GM20000 (cell line): ENCODE measurements at regions not wholly inside any gene's neighbourhood (a gene's known extent, or its start where the extent isn't known, plus 50 kb on each side); places are given as distances from the start of the nearest gene placed in this dataset.
"Not testable (repeated sequence)": the region's sequence is repeated elsewhere in the genome, so short reads cannot be mapped to it uniquely, and the experiment has no call there.

Experiments
- DNase-seq: peaks from one replicate; pipeline ENCODE4 v3.0.0; 2012; ENCODE audit warnings: low spot score
- TF ChIP-seq, protein P1 (sequence below): IDR thresholded peaks from 2 replicates; pipeline ENCODE4 v1.5.1; 2012; ENCODE audit warnings: mild to moderate bottlenecking, control low read depth; ENCODE audit errors: extremely low read depth, missing control alignments

DNA sequence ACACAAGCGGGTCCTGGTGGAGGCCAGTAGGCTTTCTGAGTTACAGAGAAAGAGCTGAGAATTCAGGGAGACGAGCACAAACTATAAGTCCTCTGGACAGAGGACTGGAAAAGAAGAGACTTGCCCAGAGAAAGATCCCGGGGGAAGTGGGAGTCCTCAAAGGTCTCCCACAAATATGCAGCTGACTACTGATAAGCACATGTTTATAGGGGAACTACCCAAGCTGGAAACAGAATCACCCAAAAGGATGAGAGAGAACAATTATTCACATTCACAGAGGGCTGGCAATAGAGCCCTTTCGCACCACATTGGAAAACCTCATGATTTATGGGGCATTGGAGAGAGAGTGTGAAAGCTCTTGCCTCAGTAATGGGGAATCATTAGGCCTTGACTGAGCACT, 337.6 kb downstream of the IRS1 start:
- no peak for DNase-seq
- TF ChIP-seq, protein P1, sequence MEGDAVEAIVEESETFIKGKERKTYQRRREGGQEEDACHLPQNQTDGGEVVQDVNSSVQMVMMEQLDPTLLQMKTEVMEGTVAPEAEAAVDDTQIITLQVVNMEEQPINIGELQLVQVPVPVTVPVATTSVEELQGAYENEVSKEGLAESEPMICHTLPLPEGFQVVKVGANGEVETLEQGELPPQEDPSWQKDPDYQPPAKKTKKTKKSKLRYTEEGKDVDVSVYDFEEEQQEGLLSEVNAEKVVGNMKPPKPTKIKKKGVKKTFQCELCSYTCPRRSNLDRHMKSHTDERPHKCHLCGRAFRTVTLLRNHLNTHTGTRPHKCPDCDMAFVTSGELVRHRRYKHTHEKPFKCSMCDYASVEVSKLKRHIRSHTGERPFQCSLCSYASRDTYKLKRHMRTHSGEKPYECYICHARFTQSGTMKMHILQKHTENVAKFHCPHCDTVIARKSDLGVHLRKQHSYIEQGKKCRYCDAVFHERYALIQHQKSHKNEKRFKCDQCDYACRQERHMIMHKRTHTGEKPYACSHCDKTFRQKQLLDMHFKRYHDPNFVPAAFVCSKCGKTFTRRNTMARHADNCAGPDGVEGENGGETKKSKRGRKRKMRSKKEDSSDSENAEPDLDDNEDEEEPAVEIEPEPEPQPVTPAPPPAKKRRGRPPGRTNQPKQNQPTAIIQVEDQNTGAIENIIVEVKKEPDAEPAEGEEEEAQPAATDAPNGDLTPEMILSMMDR, result no peak

DNA sequence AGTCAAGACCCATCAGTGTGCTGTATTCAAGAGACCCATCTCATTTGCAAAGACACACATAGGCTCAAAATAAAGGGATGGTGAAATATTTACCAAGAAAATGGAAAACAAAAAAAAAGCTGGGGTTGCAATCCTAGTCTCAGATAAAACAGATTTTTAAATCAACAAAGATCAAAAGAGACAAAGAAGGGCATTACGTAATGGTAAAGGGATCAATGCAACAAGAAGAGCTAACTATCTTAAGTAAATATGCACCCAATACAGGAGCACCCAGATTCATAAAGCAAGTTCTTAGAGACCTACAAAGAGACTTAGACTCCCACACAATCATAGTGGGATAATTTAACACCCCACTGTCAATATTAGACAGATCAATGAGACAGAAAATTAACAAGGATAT, 343.5 kb downstream of the IRS1 start:
- DNase-seq, result not testable (repeated sequence)

DNA sequence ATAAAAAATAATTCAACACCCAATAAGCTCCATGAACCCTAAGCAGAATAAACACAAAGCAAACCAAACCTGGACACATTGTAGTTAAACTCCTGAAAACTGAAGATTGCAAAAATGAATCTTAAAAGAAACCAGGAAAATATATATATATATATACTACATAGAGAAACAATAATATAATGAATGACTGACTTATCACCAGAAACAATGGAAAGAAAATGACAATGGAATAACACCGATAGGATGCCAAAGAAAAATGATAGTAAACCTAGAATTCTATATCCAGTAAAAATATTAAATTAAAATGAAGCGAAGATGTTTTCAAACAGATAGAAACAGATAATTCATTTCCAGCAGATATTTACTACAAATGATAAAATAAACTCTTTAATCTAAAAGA, 346.9 kb downstream of the IRS1 start:
- no peak for DNase-seq
- TF ChIP-seq, protein P1, result no peak

DNA sequence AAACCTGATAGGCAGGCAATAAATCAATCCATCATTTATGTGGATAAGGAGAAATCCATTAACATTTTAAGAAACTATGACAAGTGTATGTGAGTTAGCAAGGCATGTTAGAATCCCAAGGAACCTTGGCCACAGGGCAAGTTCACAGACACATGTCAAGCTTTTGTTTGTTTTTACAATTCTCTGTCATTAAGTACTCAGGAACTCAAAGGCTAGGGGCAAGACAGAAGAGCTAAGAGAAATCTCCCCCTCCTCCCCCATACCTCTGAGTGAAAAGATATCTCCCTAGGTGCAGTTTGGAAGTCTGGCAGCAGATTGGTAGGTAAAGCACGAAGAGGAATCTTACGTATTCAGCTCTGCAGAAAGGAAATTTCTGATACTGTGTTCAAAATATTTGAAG, 348.1 kb downstream of the IRS1 start:
- no peak for DNase-seq
- TF ChIP-seq, protein P1, result no peak

DNA sequence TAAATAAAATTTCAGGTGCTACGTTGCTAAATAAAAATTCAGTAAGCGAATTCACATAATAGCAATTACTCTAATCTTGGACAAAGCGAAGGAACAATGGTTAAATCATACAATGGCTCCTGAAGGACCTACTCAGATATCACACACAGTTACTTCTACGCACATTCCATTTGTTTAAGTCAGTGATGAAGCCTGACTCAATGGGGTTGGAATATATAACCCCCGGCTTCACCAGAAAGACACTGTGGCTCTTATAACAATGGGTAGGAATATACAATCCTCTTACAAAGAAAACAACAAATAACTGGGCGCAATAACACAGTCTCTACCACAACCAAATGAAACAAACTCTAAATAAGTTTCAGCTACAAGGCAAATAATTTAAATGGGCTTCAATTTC, 349.5 kb downstream of the IRS1 start:
- TF ChIP-seq, protein P1, result no peak

DNA sequence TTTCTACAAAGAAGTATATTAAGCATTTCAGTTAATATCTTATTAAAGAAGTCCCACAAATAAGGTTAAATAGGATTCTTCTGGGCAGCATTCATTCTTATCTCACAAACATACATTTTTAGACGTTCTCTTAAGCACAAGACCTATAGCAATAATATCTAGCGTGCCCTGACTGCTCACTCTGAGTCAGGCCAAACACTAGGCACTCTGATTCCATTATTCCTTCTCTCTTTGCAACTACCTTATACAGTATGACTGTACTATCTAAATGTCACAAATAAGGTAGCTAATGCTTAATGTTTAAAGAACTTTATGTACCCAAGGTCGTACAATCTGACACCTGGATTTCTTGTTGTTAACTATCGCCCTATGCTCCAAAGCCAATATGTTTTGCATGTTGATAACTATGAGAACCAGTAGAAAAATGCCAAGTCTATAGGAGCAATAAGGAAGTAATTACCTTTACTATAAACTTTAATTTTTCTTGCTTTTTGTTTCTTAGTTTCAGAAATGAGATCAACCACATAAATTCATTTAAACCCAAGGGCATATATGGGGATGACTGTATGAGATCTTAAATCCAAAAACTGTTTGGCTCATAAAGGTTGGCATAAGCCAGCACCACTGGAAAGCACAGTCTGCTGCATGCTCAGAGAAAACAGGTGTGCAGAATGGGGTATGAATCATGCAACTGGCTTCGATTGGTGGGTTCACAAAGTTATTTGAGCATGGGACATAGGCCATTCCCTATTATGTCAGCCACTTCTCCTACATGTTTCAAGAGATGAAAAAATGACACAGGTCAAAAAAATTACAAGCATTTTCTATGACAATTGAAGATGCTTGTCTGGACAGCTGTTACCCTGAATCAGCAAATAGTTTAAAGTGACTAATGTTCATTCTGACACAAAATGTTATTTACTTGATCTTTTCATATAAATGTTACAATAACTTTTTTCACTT, 352.0 kb downstream of the IRS1 start:
- TF ChIP-seq, protein P1, result no peak
- no peak for DNase-seq

More for the DNA sequence above, 349.5 kb downstream of the IRS1 start:
- DNase-seq, result no peak

DNA sequence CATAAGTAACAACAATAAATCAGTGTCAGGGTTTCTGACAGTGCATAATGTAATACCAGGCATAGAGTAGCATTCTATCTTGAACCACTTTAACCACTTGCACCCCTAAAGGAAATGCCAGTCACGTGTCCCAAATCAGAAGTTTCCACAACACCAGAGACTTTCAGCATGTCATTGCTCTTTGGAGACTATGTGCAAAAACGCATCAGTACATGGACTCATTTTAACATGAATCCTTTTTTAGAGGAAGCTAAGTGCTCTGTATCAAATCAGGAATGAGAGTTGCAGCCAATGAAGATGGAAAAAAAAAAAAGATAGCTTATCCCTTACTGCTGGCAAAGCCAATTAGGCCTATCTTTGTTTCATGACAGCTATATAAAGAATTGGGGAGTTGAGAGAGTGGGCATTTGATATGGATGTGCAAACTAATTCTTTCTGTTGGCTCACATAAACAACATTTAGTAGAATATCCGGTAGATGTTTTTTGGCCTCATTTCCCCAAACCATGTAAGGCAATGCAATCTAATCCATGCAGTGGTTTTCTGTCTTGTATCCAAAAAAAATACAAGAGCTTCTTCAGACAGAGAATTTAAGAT, 353.1 kb downstream of the IRS1 start:
- TF ChIP-seq, protein P1, result no peak
- DNase-seq, result no peak
